ENCODE measurements at regions not wholly inside any gene's neighbourhood (a gene's known extent, or its start where the extent isn't known, plus 50 kb on each side); places are given as distances from the start of the nearest gene placed in this dataset.

GRCh38 chr13:106433066-106433465 is 102.4 kb downstream of the EFNB2 start:
- Histone ChIP-seq H3K4me1 (ENCODE audit: insufficient read depth) (no peaks in the 10 kb centered on the region), H3K4me2 (no peak overlapping the region), H3K36me3 (replicated peaks; ENCODE audit: insufficient read depth, low read depth) (no peaks in the 10 kb centered on the region), H3K9me3 (ENCODE audit: low read depth) (no peaks in the 10 kb centered on the region), H4K20me1 (ENCODE audit: insufficient read depth, poor library complexity, severe bottlenecking) (no peaks in the 10 kb centered on the region), H2AFZ (no peak overlapping the region), H3K79me2 (no peaks in the 10 kb centered on the region), H3K4me3 (no peak overlapping the region), H3K27me3 (no peaks in the 10 kb centered on the region), H3K27ac (no peak overlapping the region), H3K9me2 (replicated peaks; ENCODE audit: insufficient read depth) (no peaks in the 10 kb centered on the region)
- DNase-seq (ENCODE audit: low spot score) = no peak
- 50% methylated on average over 2 of the region's 2 CpGs for whole genome bisulfite sequencing (ENCODE audit: low lambda C conversion rate, missing lambda C conversion rate)
- TF ChIP-seq CTCF (IDR thresholded peaks at IDR 0.05; ENCODE audit: poor library complexity) (no peak), EZH2 (IDR thresholded peaks at IDR 0.05; ENCODE audit: borderline replicate concordance) (no peak), EZH2phosphoT487 (IDR thresholded peaks at IDR 0.05; ENCODE audit: low read depth, severe bottlenecking, unreplicated experiment) (no peak)

GRCh38 chr13:106432636-106433035 is 102.8 kb downstream of the EFNB2 start:
- DNase-seq (ENCODE audit: low spot score) = no peak
- Histone ChIP-seq H3K79me2 (no peaks in the 10 kb centered on the region), H4K20me1 (ENCODE audit: insufficient read depth, poor library complexity, severe bottlenecking) (no peaks in the 10 kb centered on the region), H3K4me3 (no peak overlapping the region), H3K27me3 (no peaks in the 10 kb centered on the region), H3K4me2 (no peak overlapping the region), H2AFZ (no peak overlapping the region), H3K27ac (no peak overlapping the region), H3K9me3 (ENCODE audit: low read depth) (no peaks in the 10 kb centered on the region), H3K36me3 (replicated peaks; ENCODE audit: insufficient read depth, low read depth) (no peaks in the 10 kb centered on the region), H3K4me1 (ENCODE audit: insufficient read depth) (no peaks in the 10 kb centered on the region), H3K9me2 (replicated peaks; ENCODE audit: insufficient read depth) (no peaks in the 10 kb centered on the region)
- WGBS (ENCODE audit: low lambda C conversion rate, missing lambda C conversion rate) = 77% methylated on average over 3 of the region's 3 CpGs
- no peak for TF ChIP-seq EZH2phosphoT487 (IDR thresholded peaks at IDR 0.05; ENCODE audit: low read depth, severe bottlenecking, unreplicated experiment)
- no peak for TF ChIP-seq EZH2 (IDR thresholded peaks at IDR 0.05; ENCODE audit: borderline replicate concordance)

GRCh38 chr13:106426909-106427308 is 108.6 kb downstream of the EFNB2 start:
- H3K36me3 ChIP-seq (replicated peaks; ENCODE audit: insufficient read depth, low read depth) = no peaks in the 10 kb centered on the region
- no peak overlapping the region for H3K27ac ChIP-seq
- H3K4me2 ChIP-seq = no peak overlapping the region
- no peaks in the 10 kb centered on the region for H3K27me3 ChIP-seq
- TF ChIP-seq CTCF (IDR thresholded peaks at IDR 0.05; ENCODE audit: poor library complexity) = no peak
- TF ChIP-seq EZH2phosphoT487 (IDR thresholded peaks at IDR 0.05; ENCODE audit: low read depth, severe bottlenecking, unreplicated experiment) = no peak
- TF ChIP-seq EZH2 (IDR thresholded peaks at IDR 0.05; ENCODE audit: borderline replicate concordance) = no peak
- DNase-seq (ENCODE audit: low spot score) = no peak
- H2AFZ ChIP-seq = no peak overlapping the region
- H3K9me2 ChIP-seq (replicated peaks; ENCODE audit: insufficient read depth) = no peaks in the 10 kb centered on the region
- H3K4me3 ChIP-seq = no peak overlapping the region
- no peaks in the 10 kb centered on the region for H3K79me2 ChIP-seq
- no peaks in the 10 kb centered on the region for H3K9me3 ChIP-seq (ENCODE audit: low read depth)
- WGBS (ENCODE audit: low lambda C conversion rate, missing lambda C conversion rate) = 78% methylated on average over 4 of the region's 4 CpGs
- H4K20me1 ChIP-seq (ENCODE audit: insufficient read depth, poor library complexity, severe bottlenecking) = no peaks in the 10 kb centered on the region
- no peaks in the 10 kb centered on the region for H3K4me1 ChIP-seq (ENCODE audit: insufficient read depth)

- Histone ChIP-seq H3K4me2 (no peak overlapping the region), H4K20me1 (ENCODE audit: insufficient read depth, poor library complexity, severe bottlenecking) (no peaks in the 10 kb centered on the region), H3K27ac (no peak overlapping the region), H3K27me3 (no peaks in the 10 kb centered on the region), H3K4me3 (no peak overlapping the region), H3K9me2 (replicated peaks; ENCODE audit: insufficient read depth) (no peaks in the 10 kb centered on the region), H3K36me3 (replicated peaks; ENCODE audit: insufficient read depth, low read depth) (no peaks in the 10 kb centered on the region), H3K9me3 (ENCODE audit: low read depth) (no peaks in the 10 kb centered on the region), H2AFZ (no peak overlapping the region), H3K4me1 (ENCODE audit: insufficient read depth) (no peaks in the 10 kb centered on the region), H3K79me2 (no peaks in the 10 kb centered on the region)
- WGBS (ENCODE audit: low lambda C conversion rate, missing lambda C conversion rate) = 94% methylated on average over 17 of the region's 17 CpGs
- no peak for TF ChIP-seq EZH2phosphoT487 (IDR thresholded peaks at IDR 0.05; ENCODE audit: low read depth, severe bottlenecking, unreplicated experiment)
- TF ChIP-seq EZH2 (IDR thresholded peaks at IDR 0.05; ENCODE audit: borderline replicate concordance) = no peak
- no peak for TF ChIP-seq CTCF (IDR thresholded peaks at IDR 0.05; ENCODE audit: poor library complexity)
- no peak for DNase-seq (ENCODE audit: low spot score)
Measured at GRCh38 chr13:106425661-106426060, 109.8 kb downstream of the EFNB2 start.

Data from hepatocyte (in vitro differentiated cells).